ENCODE measurements at regions not wholly inside any gene's neighbourhood (a gene's known extent, or its start where the extent isn't known, plus 50 kb on each side); places are given as distances from the start of the nearest gene placed in this dataset.

- TF ChIP-seq, protein P1, sequence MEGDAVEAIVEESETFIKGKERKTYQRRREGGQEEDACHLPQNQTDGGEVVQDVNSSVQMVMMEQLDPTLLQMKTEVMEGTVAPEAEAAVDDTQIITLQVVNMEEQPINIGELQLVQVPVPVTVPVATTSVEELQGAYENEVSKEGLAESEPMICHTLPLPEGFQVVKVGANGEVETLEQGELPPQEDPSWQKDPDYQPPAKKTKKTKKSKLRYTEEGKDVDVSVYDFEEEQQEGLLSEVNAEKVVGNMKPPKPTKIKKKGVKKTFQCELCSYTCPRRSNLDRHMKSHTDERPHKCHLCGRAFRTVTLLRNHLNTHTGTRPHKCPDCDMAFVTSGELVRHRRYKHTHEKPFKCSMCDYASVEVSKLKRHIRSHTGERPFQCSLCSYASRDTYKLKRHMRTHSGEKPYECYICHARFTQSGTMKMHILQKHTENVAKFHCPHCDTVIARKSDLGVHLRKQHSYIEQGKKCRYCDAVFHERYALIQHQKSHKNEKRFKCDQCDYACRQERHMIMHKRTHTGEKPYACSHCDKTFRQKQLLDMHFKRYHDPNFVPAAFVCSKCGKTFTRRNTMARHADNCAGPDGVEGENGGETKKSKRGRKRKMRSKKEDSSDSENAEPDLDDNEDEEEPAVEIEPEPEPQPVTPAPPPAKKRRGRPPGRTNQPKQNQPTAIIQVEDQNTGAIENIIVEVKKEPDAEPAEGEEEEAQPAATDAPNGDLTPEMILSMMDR (IDR thresholded peaks at IDR 0.05): no peak
- no peak for TF ChIP-seq EZH2 (IDR thresholded peaks at IDR 0.05; ENCODE audit: borderline replicate concordance, insufficient read depth, low read depth, low read length, poor library complexity, severe bottlenecking)
These were observed 212.8 kb downstream of the KIF21A start for GRCh38 chr12:39230086-39230485.
